ENCODE measurements at regions not wholly inside any gene's neighbourhood (a gene's known extent, or its start where the extent isn't known, plus 50 kb on each side); places are given as distances from the start of the nearest gene placed in this dataset.

DNA sequence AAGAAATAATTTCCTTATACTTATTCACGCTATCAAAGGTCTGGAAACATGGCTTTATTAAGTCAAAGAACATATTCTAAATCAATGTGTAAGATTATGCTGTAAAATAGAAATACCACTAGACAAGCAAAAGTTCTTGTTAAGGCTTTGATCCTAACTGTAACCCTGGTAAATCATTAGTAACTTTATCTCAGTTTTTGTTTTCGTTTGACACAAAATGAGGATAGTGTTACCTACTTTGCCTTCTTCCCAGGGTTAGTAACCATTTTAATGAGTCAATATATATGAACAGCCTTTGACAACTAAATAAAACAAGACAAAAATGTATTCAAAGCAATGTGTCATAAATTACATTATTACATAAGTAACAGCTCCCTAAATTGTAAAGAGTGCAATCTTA is 1336.3 kb downstream of the FAM181B start:
- ATAC-seq (ENCODE audit: low read depth): no peak
- H2BK15ac ChIP-seq (ENCODE audit: low read depth, low read length): no peak overlapping the region
- H3K18ac ChIP-seq (ENCODE audit: low read depth, low read length): no peak overlapping the region
- no peaks in the 10 kb centered on the region for H3K36me3 ChIP-seq (ENCODE audit: control insufficient read depth, insufficient read depth, low read length)
- H2AK5ac ChIP-seq (ENCODE audit: low read depth, low read length): no peak overlapping the region
- no peak overlapping the region for H2AK9ac ChIP-seq (replicated peaks; ENCODE audit: low read depth, low read length, poor library complexity)
- no peaks in the 10 kb centered on the region for H3K9me1 ChIP-seq (ENCODE audit: insufficient read depth, low read length)
- H3K27me3 ChIP-seq (ENCODE audit: control insufficient read depth, insufficient read depth, low read length): no peaks in the 10 kb centered on the region
- dilution Hi-C loops (cut with HindIII; ENCODE audit: low sequenced_read_pairs, unreplicated experiment): no loop called here
- no peak overlapping the region for H3K4me2 ChIP-seq (ENCODE audit: low read depth, low read length)
- H2BK20ac ChIP-seq (ENCODE audit: low read depth, low read length): no peak overlapping the region
- H4K91ac ChIP-seq (ENCODE audit: insufficient read depth, low read depth, low read length): no peak overlapping the region
- no TSS peak for BruUV-seq (replicated peaks)
- H2BK120ac ChIP-seq (ENCODE audit: low read depth, low read length): no peak overlapping the region
- no peak for DNase-seq
- no peak overlapping the region for H4K5ac ChIP-seq (ENCODE audit: low read depth, low read length)
- no peak overlapping the region for H3K4ac ChIP-seq (ENCODE audit: low read depth, low read length)
- no peak overlapping the region for H3K4me3 ChIP-seq (ENCODE audit: insufficient read depth, low read depth, low read length)
- intact Hi-C loops (cut with micrococcal nuclease): no loop called here
- no peaks in the 10 kb centered on the region for H3K4me1 ChIP-seq (ENCODE audit: control insufficient read depth, insufficient read depth, low read length)
- H3K9ac ChIP-seq (ENCODE audit: low read depth, low read length): no peak overlapping the region
- in situ Hi-C loops (cut with MboI; ENCODE audit: low sequenced_read_pairs): no loop called here
- no peaks in the 10 kb centered on the region for H3K79me1 ChIP-seq (ENCODE audit: low read depth in 1 of 2, low read length in 2 of 2)
- H4K8ac ChIP-seq (ENCODE audit: low read depth in 2 of 2, low read length in 2 of 2): no peak overlapping the region
- POLR2A ChIA-PET (ENCODE audit: unreplicated experiment): no interaction called here
- no peak overlapping the region for H2AFZ ChIP-seq (replicated peaks; ENCODE audit: low read length, poor library complexity)
- H3K56ac ChIP-seq (ENCODE audit: extremely low read depth, insufficient read depth, low read length): no peak overlapping the region
- no peaks in the 10 kb centered on the region for H4K20me1 ChIP-seq (ENCODE audit: insufficient read depth, low read length)
- CTCF ChIA-PET: no interaction called here
- no peak overlapping the region for H3K23ac ChIP-seq (ENCODE audit: low read depth, low read length)
- no CpG with 5 or more reads among the region's 2 CpGs for WGBS, 2 experiments (ENCODE audit: extremely low coverage in 2 of 2, insufficient read length in 1 of 2)
- no peak overlapping the region for H3K14ac ChIP-seq (replicated peaks; ENCODE audit: low read depth, low read length)
- H3K27ac ChIP-seq (ENCODE audit: insufficient read depth, low read length): no peak overlapping the region
- H3K9me3 ChIP-seq (ENCODE audit: control insufficient read depth, insufficient read depth, low read length): no peaks in the 10 kb centered on the region
- TF ChIP-seq, protein P1, sequence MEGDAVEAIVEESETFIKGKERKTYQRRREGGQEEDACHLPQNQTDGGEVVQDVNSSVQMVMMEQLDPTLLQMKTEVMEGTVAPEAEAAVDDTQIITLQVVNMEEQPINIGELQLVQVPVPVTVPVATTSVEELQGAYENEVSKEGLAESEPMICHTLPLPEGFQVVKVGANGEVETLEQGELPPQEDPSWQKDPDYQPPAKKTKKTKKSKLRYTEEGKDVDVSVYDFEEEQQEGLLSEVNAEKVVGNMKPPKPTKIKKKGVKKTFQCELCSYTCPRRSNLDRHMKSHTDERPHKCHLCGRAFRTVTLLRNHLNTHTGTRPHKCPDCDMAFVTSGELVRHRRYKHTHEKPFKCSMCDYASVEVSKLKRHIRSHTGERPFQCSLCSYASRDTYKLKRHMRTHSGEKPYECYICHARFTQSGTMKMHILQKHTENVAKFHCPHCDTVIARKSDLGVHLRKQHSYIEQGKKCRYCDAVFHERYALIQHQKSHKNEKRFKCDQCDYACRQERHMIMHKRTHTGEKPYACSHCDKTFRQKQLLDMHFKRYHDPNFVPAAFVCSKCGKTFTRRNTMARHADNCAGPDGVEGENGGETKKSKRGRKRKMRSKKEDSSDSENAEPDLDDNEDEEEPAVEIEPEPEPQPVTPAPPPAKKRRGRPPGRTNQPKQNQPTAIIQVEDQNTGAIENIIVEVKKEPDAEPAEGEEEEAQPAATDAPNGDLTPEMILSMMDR (conservative IDR thresholded peaks at IDR 0.05; ENCODE audit: low read depth, low read length): no peak
- TF ChIP-seq MAZ (IDR thresholded peaks at IDR 0.05; ENCODE audit: borderline replicate concordance, low read depth, low read length) (no peak), CHD1 (IDR thresholded peaks at IDR 0.05; ENCODE audit: low read depth, low read length) (no peak), RCOR1 (IDR thresholded peaks at IDR 0.05; ENCODE audit: insufficient replicate concordance, low read length) (no peak), MAFK (IDR thresholded peaks at IDR 0.05; ENCODE audit: low read depth, low read length) (no peak), POLR2A (IDR thresholded peaks at IDR 0.05; ENCODE audit: low read depth, low read length) (no peak), MXI1 (IDR thresholded peaks at IDR 0.05; ENCODE audit: borderline replicate concordance, low read depth, low read length) (no peak), FOS (IDR thresholded peaks at IDR 0.05; ENCODE audit: low read depth, low read length) (no peak), BHLHE40 (IDR thresholded peaks at IDR 0.05; ENCODE audit: low read depth, low read length) (no peak), RAD21 (IDR thresholded peaks at IDR 0.05; ENCODE audit: low read length) (no peak)
- TF ChIP-seq, protein P2, sequence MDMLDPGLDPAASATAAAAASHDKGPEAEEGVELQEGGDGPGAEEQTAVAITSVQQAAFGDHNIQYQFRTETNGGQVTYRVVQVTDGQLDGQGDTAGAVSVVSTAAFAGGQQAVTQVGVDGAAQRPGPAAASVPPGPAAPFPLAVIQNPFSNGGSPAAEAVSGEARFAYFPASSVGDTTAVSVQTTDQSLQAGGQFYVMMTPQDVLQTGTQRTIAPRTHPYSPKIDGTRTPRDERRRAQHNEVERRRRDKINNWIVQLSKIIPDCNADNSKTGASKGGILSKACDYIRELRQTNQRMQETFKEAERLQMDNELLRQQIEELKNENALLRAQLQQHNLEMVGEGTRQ (IDR thresholded peaks at IDR 0.05; ENCODE audit: low read depth, low read length): no peak
- TF ChIP-seq, protein P3, sequence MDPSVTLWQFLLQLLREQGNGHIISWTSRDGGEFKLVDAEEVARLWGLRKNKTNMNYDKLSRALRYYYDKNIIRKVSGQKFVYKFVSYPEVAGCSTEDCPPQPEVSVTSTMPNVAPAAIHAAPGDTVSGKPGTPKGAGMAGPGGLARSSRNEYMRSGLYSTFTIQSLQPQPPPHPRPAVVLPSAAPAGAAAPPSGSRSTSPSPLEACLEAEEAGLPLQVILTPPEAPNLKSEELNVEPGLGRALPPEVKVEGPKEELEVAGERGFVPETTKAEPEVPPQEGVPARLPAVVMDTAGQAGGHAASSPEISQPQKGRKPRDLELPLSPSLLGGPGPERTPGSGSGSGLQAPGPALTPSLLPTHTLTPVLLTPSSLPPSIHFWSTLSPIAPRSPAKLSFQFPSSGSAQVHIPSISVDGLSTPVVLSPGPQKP (IDR thresholded peaks at IDR 0.05; ENCODE audit: borderline replicate concordance, low read depth, low read length): no peak
- H2BK5ac ChIP-seq (ENCODE audit: low read depth, low read length, poor library complexity, severe bottlenecking): no peak overlapping the region
